GM12874 (cell line): ENCODE measurements at regions not wholly inside any gene's neighbourhood (a gene's known extent, or its start where the extent isn't known, plus 50 kb on each side); places are given as distances from the start of the nearest gene placed in this dataset.

Experiments used
- TF ChIP-seq, protein P1 (sequence below): IDR thresholded peaks from 2 replicates; pipeline ENCODE4 v1.5.1; 2011; ENCODE audit warnings: low read depth, mild to moderate bottlenecking, control low read depth, low read length, moderate library complexity; ENCODE audit not compliant: insufficient read depth

DNA sequence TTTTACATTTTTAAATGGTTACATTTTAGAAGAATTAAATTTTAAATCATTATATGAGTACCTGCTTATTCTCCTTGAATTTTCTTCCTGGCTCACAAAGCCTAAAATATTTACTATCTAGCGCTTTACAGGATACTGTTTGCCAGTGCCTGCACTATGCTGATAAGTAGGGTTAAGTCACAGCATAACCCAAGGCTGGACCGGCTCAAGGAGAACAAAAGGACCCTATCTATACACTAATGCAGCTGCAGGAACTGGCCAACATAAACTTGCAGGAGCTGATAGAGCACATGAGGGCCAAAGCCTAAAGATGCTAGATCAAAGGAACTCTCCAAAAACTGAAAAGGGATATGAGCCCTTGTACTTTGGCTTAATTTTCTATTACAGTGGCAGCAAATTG lies 1086.9 kb upstream of the TMPRSS15 start:
- TF ChIP-seq, protein P1, sequence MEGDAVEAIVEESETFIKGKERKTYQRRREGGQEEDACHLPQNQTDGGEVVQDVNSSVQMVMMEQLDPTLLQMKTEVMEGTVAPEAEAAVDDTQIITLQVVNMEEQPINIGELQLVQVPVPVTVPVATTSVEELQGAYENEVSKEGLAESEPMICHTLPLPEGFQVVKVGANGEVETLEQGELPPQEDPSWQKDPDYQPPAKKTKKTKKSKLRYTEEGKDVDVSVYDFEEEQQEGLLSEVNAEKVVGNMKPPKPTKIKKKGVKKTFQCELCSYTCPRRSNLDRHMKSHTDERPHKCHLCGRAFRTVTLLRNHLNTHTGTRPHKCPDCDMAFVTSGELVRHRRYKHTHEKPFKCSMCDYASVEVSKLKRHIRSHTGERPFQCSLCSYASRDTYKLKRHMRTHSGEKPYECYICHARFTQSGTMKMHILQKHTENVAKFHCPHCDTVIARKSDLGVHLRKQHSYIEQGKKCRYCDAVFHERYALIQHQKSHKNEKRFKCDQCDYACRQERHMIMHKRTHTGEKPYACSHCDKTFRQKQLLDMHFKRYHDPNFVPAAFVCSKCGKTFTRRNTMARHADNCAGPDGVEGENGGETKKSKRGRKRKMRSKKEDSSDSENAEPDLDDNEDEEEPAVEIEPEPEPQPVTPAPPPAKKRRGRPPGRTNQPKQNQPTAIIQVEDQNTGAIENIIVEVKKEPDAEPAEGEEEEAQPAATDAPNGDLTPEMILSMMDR = no peak

DNA sequence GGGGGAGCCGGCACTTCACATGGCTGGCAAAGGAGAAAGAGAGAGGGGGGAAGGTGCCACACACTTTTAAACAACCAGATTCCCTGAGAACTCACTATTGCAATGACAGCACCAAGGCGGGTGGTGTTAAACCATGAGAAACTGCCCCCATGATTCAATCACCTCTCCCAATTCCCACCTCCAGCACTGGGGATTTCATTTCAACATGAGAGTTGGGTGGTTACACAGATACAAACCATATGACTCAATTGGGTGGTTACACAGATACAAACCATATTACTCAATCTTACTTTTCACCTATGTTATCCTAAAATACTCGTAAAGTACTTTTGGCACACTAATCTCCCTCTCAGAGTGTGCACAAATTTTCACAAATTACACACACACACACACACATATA lies 1097.5 kb upstream of the TMPRSS15 start:
- TF ChIP-seq, protein P1 = no peak

DNA sequence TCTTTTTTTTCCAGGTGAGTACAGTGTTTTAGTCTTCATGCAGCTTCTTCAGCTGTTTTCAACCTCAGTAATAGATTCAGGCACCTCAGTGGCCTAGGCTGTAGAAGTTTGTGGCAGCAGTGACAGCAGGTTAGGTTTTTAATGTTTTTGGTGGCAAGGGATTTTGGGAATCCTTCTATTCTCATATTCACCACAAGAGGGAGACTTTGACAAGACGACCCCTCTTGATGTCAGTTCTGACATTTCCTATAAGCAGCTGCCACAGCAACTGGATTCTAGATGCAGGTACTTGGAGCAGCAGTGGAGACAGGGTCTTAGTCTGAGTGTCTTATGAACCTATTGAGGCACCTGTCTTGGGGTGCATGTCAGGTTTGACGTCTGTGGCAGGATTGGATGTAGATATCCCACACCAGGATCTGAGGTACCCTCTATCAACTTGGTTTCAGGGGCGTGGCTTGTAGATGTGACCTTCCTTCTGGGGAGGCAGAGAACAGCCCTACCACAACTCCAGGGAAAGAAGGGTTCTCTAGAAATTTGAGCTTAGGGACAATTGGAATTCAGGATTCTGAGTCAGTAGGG lies 1104.2 kb upstream of the TMPRSS15 start:
- TF ChIP-seq, protein P1 = no peak

DNA sequence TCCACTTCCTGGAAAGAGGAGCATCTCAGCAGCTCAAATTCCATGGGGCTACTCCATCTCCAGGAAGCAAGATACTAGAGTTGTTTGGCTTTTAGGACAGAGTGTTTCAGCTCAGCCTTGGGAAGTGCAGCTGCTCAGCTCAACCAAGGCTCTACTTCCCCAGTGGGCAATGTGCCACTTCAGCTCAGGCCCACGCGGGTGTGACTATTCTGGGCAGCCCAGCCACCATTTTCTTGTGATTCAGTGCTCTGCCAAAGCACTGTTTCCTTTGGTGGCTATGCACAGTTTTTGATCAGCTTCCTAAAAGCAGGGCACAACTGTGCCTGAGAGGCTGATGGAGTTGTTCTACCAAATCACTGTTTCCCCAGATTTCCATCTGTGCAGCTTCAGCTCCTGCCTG lies 1104.9 kb upstream of the TMPRSS15 start:
- TF ChIP-seq, protein P1 = no peak

DNA sequence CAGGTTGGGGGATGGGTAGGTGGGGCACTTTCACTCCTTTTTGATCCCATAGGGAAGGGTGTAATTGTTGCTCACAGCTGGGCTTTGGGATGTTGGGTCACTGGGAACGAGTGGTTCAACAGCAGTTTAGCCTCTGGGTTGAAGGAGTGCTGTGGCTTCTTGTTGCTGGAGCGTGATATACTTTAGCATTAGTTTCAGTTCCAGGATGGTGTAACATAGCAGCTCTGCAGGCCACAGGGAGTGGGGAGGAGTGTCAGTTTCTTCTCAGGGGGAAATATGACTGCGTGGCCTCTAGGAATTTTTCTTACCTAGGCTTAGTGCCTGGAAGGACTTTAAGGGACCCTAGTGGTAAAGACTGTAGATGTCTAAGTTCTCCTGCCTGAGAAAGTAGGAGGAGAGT lies 1105.3 kb upstream of the TMPRSS15 start:
- TF ChIP-seq, protein P1 = no peak

DNA sequence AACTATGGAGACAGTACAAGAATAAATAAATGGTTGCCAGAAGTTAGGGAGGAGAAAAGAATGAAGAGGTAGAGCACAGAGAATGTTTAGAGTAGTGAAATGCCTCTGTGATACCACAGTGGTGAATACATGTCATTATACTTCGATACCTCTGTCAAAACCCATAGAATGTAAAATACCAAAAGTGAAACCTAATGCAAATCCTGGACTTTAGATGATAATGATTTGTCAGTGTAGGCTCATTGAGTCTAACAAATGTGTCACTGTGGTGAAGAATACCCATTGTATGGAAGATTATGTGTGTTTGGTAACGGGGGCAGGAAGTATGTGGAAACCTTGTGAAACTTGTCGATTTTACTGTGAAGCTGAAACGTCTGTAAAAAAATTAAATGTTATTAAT lies 1106.5 kb upstream of the TMPRSS15 start:
- TF ChIP-seq, protein P1 = no peak

DNA sequence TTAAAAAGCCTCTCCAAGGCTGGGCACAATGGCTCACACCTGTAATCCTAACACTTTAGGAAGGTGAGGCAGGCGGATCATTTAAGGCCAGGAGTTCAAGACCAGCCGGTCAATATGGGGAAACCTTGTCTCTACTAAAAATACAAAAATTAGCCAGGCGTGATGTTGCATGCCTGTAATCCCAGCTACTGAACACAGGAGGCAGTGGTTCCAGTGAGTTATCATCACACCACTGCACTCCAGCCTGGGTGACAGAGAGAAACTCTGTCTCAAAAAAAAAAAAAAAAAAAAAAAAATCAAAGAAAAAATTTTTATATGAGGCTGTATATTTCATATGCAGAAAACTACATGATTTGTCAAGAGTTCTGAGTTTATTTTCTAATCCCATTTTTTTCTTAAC lies 1107.1 kb upstream of the TMPRSS15 start:
- TF ChIP-seq, protein P1 = no peak
